Stimulated activated CD4-positive, alpha-beta T cell treated with anti-CD3 and anti-CD28 coated beads, Interleukin-12 subunit alpha, Interleukin-12 subunit beta, amount 100 ng/mL, for 24 hours (primary cell): ENCODE measurements at regions not wholly inside any gene's neighbourhood (a gene's known extent, or its start where the extent isn't known, plus 50 kb on each side); places are given as distances from the start of the nearest gene placed in this dataset.

ENCODE experiments used
- DNase-seq, 2 experiments: peaks; one replicate each; pipeline ENCODE4 v3.0.0-alpha.2; 2020; ENCODE audit warnings: low read depth in 2 of 2

DNA sequence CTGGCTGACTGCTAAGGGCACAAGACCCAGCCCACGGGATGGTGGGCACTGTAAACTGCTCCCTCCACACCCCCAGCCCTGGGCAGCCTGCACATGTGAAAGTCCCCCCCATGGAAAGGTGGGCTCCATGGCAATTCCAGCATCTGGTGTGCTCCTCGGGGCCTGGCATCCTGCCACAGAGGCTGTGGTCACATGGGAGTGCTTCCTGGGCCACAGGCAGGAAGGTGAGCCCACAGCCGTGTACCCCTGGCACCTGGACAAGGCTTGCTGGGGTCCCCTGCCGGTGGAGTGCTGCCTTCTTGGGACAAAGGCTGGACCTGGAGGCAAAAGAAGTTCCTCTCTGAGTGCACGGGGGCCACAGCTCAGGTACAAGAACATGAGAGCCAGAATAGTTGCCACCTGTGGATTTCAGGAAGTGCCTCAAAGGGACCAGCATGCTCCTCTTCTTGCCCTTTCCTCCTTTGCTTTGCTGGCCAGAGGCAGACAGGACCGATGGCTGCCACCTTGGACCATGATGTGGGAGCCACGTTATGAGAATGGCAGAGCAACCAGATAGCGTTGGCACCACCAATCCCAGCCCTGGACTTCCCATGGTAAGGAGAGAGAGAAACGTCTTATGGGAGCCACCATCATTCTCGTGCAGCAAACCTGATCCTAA lies 120.2 kb upstream of the MLN start:
- no peak for DNase-seq

DNA sequence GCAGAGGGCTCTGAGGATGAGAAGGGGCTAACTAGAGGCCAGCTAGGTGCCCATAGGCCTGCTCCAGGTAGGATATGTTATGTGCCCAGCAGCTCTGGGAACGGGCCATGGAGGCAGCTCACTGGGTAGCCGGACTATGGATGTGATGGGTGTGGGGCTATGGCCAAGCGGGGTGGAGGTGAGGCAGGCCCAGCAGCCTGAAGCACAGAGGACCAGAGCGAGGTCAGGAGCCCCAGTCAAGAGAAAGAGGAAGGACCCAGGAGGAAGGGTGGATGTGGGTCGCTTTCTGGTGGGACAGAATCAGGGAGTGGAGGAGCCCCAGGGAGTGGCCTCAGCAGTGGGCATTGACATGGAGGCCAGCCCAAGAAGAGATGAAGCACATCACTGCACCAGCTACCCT lies 117.9 kb upstream of the MLN start:
- DNase-seq, result no peak

DNA sequence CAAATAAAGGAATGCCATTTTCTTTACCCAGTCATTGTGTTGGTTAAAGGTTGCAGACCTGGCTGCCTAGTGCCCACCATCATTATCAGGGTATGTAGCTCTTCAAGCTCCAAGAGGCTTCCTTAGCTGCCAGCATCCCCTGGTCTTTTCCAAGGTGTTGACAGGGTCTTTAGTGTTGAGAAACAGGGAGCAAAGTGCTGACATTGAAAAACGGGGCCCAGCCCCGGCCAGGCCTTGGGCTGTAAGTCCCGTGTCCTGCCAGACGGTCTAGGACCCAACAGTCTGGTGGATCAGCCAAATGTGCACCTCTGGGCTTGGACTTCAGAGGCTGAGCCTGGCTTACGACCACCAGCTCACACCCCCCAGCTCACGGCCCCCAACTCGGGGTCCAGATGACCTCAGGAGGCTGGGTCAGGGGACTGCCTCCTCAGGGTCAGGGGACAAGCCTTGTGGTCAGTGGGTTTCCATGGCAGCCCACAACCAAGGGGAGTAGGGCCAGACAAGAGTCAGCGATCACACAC lies 114.4 kb upstream of the MLN start:
- DNase-seq, result no peak

DNA sequence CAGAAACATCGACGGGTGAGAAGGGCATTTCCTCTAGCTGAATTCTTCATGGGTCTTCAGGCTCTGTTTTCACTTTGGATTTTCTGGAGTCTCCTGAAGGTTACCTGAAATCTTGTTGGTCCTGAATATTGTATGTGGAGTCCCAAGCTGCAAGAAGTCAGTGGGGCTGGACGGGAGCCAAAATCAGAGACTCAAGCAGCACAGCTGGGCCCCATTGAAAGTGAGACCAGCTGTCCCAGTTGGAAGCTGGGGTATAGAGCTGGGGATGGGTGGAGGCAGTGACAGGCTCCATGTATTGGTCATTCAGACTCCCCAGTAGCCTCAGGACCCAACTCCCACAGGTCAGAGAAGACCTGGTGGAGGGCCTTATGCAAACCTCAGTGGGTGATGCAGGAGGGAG lies 111.3 kb upstream of the MLN start:
- DNase-seq, result no peak

DNA sequence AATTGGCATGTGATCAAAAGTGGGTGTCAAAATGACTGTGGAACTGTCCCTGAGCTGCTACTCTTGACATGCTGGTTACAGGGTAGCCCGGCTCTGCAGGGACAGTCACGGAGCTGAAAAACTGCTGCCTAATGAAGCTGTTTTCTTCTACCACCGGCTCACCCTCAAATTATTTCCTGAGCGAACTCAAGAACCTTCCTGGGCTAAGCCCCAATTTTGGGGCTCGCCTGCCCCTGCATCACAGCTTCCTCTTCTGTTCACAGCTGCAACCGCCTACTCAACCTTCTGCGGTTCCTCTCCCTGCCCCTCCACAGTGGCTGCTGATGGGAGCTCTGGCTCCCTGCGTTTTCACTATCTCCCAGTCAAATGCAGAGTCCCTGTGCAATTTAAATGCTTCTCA lies 110.8 kb upstream of the MLN start:
- peak; percentile 12 to 18 for DNase-seq

DNA sequence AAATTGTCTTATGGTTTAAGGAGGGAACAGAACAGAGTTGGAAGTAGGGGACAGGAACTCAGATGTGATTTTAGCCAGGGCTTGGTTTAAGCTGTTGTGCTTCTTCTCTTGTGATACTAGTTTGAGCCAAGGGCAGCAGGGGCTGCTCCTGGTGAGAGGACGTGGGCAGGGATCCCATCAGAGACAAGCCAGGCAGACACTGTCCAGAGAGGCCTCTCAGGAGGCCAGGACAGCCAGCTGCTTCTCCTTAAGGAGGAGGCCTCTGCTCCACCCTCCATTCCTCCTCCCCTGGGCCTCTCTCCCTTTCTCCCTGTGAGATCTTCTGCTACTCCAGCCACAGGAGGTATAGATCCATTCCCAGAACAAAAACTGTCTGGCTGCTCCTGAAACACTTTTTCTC lies 108.4 kb upstream of the MLN start:
- DNase-seq, result no peak

DNA sequence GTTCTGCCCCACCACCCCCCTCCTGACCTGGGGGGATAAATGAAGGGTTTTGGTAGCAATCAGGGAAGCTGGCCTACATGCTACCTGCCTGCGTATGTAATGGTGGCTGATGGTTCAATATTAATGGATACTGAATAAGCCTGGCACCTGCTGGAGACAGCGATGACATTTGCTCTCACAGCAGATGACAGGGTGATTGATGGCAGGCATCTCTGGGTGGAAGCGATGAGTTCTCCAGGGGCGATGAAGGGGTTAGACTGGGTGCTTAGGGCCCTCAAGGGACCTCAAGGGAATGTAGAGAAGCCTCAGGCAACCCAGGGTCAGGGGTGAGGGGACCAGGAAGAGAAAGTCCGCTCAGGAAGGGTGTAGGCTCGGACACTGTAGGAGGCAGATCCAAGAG lies 107.7 kb upstream of the MLN start:
- DNase-seq, result no peak

DNA sequence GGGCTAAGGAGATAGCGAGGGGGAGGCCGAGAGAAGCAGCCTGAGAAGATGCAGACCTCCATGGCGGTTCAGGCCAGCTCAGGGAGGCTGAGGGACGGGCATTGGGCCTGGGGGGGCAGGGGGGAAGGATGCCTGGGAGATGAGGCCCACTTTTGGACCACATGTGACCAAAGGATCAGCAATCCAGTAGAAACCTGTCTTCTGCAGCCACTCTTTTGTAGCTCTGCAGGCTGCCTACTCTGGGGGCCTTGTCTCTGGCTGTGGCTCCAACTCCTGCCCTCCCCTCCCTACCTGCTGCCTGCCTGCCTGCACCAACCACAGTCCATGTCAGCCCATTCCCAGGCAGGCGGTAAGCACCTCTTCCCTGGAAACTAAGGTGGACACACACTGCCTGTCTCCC lies 106.8 kb upstream of the MLN start:
- no peak for DNase-seq

DNA sequence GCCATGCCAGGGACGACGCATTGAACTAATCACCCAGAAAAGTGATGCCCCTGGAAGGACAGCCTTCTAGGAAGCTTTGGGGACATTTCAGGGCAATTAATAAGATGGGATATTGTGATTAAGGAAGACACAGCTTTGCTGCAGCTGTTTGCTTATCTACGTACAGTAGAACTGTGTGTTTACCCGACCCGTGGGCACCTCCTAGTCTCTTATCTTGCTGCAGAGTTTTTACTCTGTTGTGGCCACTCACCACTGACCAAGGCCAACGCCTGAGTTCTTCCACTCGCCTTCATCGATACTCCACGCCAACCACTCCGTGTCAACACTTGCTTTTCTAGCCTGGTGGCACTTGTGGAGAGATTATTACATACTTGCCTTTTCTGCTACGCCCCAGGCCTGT lies 105.9 kb upstream of the MLN start:
- no peak for DNase-seq

DNA sequence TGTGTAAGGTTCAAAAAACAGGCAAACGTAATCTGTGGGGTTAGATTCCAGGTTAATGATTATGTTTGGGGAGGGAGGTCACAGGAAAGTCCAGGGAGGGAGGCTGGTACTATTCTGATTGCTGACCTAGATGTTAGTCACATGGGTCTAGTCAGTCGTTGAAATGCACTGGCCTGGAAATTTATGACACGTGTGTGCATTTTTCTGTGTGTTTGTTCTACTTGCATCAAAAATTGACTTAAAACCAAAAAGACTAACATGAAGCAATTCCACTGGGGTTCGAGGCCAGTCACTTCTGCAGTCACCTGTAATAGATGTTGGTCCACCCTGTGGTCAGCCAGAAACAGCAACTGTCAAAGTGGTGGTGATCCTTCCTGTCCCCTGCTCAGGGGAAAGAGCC lies 104.2 kb upstream of the MLN start:
- no peak for DNase-seq

DNA sequence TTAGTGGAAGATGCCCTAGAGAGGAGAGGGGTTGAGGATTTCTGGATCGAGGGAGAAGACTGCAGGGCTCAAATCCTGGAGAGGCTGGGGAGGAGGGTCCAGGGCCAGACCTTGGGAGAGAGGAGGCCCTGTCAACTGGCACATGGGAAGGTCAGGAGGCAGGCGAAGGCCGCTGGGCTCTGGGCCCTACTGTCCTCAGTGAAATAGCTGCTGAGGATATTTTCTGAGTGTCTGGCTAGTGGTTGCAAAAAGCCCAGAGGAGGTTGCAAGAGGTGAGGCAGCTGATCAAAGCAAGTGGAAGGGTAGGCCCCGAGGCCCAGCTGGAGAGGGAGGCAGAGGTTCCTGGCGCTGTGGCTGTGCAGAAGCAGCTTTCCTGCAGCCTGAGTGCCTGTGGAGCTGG lies 103.4 kb upstream of the MLN start:
- DNase-seq, result no peak

DNA sequence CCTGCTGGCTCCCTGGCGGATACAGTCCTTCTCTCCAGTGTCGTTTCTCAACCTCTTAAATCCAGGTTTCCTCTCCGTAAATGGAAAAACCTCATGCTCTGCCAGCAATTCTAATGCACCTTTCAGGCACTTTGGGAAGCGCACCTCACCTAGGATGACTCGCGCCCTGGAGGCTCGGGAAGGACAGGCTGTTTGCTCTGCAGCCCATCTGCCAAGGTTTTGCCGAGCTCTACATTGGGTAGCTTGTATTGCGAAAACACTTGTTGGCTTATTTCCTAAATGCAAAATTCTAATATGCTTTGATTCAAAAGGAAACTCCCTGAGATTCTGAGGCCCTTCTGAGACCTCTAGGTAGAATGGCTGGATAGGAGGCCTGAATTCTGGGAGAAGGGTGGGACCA lies 102.6 kb upstream of the MLN start:
- no peak for DNase-seq

DNA sequence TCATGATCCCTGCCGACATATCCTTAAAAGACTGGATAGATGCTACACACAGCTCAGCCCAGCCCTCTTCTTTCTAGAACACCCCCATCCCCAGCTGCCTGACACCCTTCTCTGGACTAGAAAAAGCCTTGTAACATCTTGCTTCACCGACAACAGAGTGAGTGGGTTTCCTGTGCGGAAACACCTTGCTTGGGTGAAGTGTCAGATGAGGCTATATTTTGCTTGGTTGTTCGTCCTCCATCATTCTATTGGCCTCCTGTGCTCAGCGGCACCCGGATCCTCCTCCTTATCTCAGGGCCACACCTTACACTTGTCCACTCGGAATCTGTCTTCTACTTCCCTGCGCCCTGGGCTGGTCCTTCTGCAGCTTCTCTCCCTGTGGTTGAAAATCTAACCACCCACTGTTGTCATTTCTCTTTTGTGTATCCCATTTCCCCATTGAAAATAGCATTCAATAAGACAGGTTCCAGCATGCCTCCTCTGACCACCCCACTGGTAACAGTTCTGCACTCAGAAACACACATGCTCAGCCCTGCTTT lies 101.3 kb upstream of the MLN start:
- DNase-seq, result peak in 1 of 2 experiments; percentile 4

DNA sequence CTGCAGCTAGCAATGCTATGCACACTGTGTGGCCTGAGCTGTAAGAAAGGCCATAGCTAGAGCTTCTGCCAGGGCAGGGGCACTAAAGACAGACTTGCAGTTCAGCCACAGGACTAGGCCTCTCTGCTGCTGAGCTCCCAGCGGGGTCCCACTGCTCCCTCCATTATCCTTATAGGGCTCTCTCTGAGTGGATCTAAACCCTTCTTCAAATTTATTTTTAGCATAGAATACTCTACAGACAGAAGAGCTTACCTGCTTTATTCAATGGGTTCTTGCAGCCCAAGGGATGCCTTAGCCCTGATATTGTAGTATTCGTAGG lies 100.9 kb upstream of the MLN start:
- DNase-seq, result no peak

DNA sequence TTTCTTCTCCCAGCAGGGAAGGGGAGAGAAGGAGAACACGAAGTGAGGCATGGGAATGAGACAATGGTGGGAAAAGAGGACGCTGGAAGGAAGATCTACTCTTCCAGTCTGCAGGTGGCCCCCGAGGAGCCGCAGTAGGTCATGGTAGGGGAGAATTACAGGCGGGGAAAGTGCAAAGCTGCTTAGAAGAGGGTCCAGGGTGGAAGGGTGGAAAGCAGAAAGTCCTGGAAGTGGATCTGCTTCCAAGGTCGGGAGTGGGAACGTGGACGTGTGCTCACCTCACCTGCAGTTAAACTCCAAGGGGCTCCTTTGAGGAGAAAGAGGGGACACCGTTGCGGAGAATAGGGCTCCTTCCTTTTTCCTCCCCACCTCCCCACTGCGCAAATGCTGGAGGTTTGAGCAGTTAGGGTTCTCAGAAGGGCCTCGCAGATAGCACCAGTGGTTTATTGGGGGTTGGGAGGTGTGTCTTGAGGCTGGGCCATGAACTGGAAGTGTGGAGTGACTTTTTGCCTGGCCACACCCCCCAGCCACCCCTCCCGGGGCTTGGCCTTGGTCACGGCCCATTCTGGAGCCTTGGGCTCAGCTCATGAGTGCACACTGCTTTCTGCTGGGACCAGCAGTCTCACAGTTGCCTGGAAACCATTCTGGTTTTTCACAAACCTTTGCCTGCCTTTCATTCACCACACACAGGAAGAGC lies 100.4 kb upstream of the MLN start:
- DNase-seq, result peak; percentile 18 to 34

DNA sequence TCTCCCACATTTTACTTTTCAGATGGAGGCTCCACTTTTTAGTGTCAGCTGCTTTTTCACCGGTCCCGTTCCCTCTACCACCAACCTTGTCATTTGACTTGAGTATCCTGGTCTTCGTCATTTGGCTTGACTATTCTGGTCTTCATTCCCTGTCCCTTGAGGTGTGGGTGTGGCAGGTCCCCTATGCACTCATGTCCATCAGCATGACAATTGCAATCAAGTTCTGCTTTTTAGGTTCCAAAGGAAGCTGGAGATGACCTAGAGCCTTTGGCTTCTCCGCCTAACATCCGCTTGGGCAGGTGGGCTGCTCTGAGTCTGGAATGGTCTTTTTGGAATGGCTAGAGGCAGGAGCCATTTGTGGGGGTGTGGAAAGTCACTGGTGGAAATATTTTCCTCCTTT lies 99.8 kb upstream of the MLN start:
- DNase-seq, result no peak

DNA sequence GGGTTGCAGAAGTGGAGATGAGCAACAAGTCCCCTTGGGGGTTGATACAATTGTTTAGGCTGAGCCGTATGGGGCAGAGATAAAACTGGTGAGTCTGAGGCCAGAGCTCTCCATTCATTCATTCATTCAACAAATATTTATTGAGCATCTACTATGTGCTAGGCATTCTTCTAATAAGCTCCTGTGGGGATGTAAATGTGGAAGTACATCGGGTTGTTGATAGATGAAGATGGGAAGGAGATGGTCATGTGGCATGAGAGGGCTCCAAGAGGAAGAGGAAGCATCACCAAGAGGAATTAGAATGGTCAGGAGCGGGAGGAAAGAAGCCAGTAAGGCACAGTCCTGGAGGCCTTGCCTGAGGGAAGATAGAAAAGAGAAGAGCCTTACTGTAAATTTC lies 98.7 kb upstream of the MLN start:
- DNase-seq, result no peak

DNA sequence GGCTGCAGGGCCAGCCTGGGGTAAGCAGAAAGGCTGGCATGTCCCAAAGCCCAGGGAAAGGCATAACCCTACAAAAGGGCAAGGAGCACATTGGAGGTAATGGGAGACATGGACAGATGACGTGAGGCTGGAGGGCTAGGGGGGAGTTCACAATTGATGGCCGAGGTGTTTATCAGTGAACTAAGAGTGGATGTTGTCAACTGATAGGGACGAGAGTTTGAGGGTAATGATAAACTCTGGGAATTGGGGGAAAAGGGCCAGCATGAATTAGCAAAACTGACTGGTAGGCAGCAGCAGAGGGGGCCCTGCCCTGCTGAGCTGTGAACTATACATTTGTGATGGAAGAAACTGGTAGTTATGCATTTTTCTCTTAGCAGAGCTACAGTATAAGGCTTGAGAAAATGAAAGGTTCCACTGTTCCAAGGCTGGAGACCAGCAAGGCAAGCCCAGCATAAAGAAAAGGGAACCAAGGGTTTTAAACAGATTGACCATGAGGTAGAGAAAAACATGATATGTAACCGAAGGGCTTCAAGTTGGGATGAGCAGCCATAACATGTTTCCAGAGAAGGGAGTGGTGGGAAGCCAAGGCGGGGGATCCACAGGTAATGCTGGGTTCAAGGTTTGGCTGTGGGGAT lies 98.1 kb upstream of the MLN start:
- no peak for DNase-seq

DNA sequence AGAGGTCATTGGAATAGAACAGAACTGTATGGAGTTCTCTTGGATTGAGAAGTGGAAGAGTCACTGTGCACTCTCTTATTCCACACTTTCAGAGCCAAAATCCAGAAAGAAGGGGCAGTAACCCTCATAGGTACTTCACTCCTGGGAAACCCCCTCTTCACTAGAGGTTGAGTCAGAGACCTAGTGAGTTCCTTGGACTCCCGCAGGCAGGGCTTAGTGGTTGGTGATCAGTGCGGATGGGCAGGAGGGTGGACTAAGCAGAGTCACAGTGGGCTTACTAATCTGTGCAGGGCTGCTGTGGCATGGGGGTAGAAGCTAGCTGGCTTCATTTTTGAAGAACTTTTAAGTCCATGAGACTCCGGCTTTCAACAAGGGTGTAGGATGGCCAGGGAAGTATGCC lies 95.0 kb upstream of the MLN start:
- DNase-seq, result no peak

DNA sequence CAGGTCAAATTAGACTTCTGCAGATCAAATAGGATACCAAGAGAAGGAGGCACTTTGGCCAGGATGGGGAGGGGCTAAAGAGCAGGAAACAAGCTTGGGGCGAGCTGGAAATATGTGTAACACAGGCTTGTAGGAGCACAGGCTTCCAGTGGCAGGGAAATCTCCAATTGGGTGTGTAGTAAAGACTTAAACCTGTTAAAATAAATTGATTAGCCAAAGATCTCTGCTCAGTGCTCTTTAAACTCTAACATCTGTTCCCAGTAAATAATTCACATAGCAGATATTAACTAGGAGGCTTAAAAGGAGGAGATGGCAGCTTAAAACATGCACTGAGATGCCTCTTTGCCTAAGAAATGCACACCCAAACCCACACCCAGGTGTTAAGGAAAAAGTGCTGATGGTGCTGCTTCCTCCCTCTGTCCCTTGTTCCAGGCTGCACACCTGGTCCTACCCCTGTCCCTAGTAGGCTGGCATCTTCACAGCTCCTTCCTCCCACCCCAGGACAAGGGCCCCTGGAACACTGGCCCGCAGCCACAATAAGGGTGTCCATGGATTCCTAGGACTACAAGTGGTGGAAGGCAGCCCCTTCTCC lies 93.5 kb upstream of the MLN start:
- DNase-seq, result no peak

DNA sequence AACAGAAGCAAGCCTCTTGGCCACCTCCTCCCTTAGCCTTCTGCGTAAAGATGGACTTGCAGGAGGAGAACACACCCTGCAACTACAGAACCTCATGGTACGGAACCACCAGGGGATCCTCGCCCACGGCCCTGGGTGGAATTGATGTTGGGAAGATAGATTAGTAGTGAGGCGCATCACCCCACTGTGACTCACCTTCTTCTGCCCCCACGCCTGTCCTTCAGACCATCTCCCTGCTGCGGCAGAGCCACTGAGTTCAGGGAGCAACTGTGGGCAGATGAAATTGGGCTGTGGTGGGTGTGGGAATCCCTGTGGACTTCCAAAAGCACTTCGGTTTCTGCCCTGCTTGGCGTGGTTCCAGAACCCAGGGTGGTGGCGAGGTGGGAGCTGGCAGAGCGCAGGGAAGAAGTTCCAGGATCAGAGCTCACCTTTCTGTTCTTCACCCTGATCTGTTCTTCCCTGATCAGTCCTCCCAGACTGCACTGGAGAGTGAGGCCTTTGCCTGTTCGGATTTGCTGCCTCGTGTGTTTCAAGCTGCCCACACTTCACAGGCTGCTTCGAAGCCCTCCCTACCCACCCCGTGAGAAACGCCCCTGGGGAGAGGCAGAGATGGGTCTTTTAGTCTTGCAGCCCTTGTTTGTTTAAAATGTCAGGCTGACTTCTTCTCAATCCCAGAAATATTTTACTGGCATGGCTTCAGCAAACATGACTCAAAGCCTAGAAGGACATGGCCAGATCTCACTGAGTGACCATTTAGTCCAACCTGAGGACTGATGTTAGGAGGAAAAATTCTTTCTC lies 92.8 kb upstream of the MLN start:
- no peak for DNase-seq

DNA sequence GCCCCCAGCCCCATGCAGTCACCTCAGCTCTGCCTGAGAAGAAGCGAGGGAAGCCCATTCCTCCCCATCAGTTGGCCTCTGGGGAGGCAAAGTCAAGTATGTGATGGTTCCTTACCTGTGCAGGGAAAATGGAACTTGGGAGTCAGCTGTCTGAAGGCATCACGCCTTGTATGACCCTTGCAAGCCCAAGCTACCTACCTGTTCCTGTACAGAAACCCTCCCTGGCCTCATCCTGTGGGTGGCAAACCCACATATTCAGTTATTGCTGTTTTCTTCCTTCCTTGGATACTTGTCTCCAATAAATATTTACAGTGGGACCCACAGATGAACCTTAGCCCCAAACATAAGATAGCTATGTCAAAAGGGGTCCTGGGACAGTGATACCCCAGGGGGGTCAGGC lies 92.2 kb upstream of the MLN start:
- no peak for DNase-seq
